G401 (cell line): ENCODE measurements at regions not wholly inside any gene's neighbourhood (a gene's known extent, or its start where the extent isn't known, plus 50 kb on each side); places are given as distances from the start of the nearest gene placed in this dataset.
"Not testable (repeated sequence)": the region's sequence is repeated elsewhere in the genome, so short reads cannot be mapped to it uniquely, and the experiment has no call there.

Experiments used
- DNase-seq: peaks from one replicate; pipeline ENCODE4 v3.0.0-alpha.2; 2015; ENCODE audit warnings: low spot score
- in situ Hi-C: cut with HindIII; loops from 2 replicates; pipeline ENCODE4 v1.10.0; 2016; ENCODE audit warnings: low sequenced_read_pairs, mixed read lengths

- in situ Hi-C loops: no loop called here
- DNase-seq: no peak
Measured at GRCh38 chr12:70008944-70009343, 183.9 kb downstream of the MYRFL start.

- in situ Hi-C loops: no loop called here
- no peak for DNase-seq
Measured at GRCh38 chr12:70011353-70011752, 186.3 kb downstream of the MYRFL start.

GRCh38 chr12:70013016-70013415 lies 188.0 kb downstream of the MYRFL start:
- DNase-seq, in situ Hi-C loops: not testable (repeated sequence)

GRCh38 chr12:70028515-70028914 lies 203.5 kb downstream of the MYRFL start:
- DNase-seq: no peak
- in situ Hi-C loops: no loop called here

GRCh38 chr12:70028918-70029317 lies 203.9 kb downstream of the MYRFL start:
- no peak for DNase-seq
- in situ Hi-C loops: no loop called here

- peak; percentile 43 for DNase-seq
- in situ Hi-C loops: no loop called here
Measured at GRCh38 chr12:70031046-70031445, 206.0 kb downstream of the MYRFL start.

GRCh38 chr12:70032076-70032475 lies 207.0 kb downstream of the MYRFL start:
- in situ Hi-C loops: no loop called here
- no peak for DNase-seq

GRCh38 chr12:70033310-70033709 lies 208.3 kb downstream of the MYRFL start:
- no peak for DNase-seq
- in situ Hi-C loops: no loop called here

- no peak for DNase-seq
- in situ Hi-C loops: no loop called here
Measured at GRCh38 chr12:70040141-70040540, 203.1 kb upstream of the CNOT2 start.

- in situ Hi-C loops: no loop called here
- DNase-seq: no peak
Measured at GRCh38 chr12:70042675-70043074, 200.6 kb upstream of the CNOT2 start.

GRCh38 chr12:70043490-70044138 lies 199.6 kb upstream of the CNOT2 start:
- peak; percentile 60 for DNase-seq
- in situ Hi-C loops: no loop called here

GRCh38 chr12:70044167-70044566 lies 199.1 kb upstream of the CNOT2 start:
- in situ Hi-C loops: no loop called here
- no peak for DNase-seq

- DNase-seq: no peak
- in situ Hi-C loops: no loop called here
Measured at GRCh38 chr12:70045036-70045435, 198.2 kb upstream of the CNOT2 start.

GRCh38 chr12:70045514-70045913 lies 197.7 kb upstream of the CNOT2 start:
- in situ Hi-C loops: no loop called here
- DNase-seq: no peak

- in situ Hi-C loops: no loop called here
Measured at GRCh38 chr12:70048521-70049250, 194.5 kb upstream of the CNOT2 start.

GRCh38 chr12:70049596-70050360 lies 193.5 kb upstream of the CNOT2 start:
- in situ Hi-C loops: no loop called here
- no peak for DNase-seq

More at GRCh38 chr12:70048521-70049250, 194.5 kb upstream of the CNOT2 start:
- DNase-seq: no peak

- DNase-seq: no peak
- in situ Hi-C loops: no loop called here
Measured at GRCh38 chr12:70052476-70052875, 190.8 kb upstream of the CNOT2 start.

GRCh38 chr12:70052931-70053497 lies 190.2 kb upstream of the CNOT2 start:
- in situ Hi-C loops: no loop called here
- no peak for DNase-seq

GRCh38 chr12:70059373-70059772 lies 183.9 kb upstream of the CNOT2 start:
- DNase-seq: no peak
- in situ Hi-C loops: no loop called here

- DNase-seq: no peak
- in situ Hi-C loops: no loop called here
Measured at GRCh38 chr12:70060634-70061033, 182.6 kb upstream of the CNOT2 start.
